CD14-positive monocyte (primary cell): ENCODE measurements at regions not wholly inside any gene's neighbourhood (a gene's known extent, or its start where the extent isn't known, plus 50 kb on each side); places are given as distances from the start of the nearest gene placed in this dataset.

Source experiments
- DNase-seq, 3 donors: peaks; one replicate each; pipeline ENCODE4 v3.0.0-alpha.2; 2011 to 2022
- H2AFZ ChIP-seq: 2 replicates; pipeline ENCODE4 v1.6.0; 2012; ENCODE audit warnings: mild to moderate bottlenecking, low read depth, low read length, inconsistent platforms; ENCODE audit not compliant: insufficient read depth, poor library complexity, severe bottlenecking
- H3K27ac ChIP-seq, 2 donors: 1 replicate in 1 of 2; 2 replicates in 1 of 2; pipeline ENCODE4 v1.5.1; 2012 to 2013; ENCODE audit warnings: low read length in 2 of 2, control low read depth in 1 of 2, inconsistent platforms in 1 of 2, low read depth in 1 of 2, mild to moderate bottlenecking in 1 of 2
- H3K27me3 ChIP-seq, 2 donors: one replicate each; pipeline versions ENCODE4 v1.6.0 to v1.6.1; 2011 to 2013; ENCODE audit warnings: low read length in 2 of 2; ENCODE audit not compliant: control insufficient read depth in 2 of 2, insufficient read depth in 2 of 2
- H3K36me3 ChIP-seq, 2 donors: replicated peaks in 1 of 2; 1 replicate in 1 of 2; 2 replicates in 1 of 2; pipeline versions ENCODE4 v1.5.1 to v1.6.1; 2012 to 2013; ENCODE audit warnings: low read length in 2 of 2, control low read depth in 1 of 2, inconsistent platforms in 1 of 2, mild to moderate bottlenecking in 1 of 2; ENCODE audit not compliant: insufficient read depth in 2 of 2, control insufficient read depth in 1 of 2
- H3K4me1 ChIP-seq, 2 donors: 1 replicate in 1 of 2; 2 replicates in 1 of 2; pipeline versions ENCODE4 v1.5.1 to v1.6.1; 2012 to 2013; ENCODE audit warnings: low read length in 2 of 2, control low read depth in 1 of 2, inconsistent platforms in 1 of 2, mild to moderate bottlenecking in 1 of 2, moderate library complexity in 1 of 2; ENCODE audit not compliant: insufficient read depth in 2 of 2, control insufficient read depth in 1 of 2
- H3K4me2 ChIP-seq: replicated peaks from 2 replicates; pipeline ENCODE3; 2012; ENCODE audit warnings: low read length, moderate library complexity, mild to moderate bottlenecking; ENCODE audit not compliant: poor library complexity, severe bottlenecking; ENCODE audit errors: extremely low read depth
- H3K4me3 ChIP-seq, 3 experiments: fragments of 200-600 bp in 1 of 3; sonication (generic) in 1 of 3; replicated peaks in 1 of 3; 1 replicate in 2 of 3; 2 replicates in 1 of 3; pipeline ENCODE4 v1.5.1; 2011 to 2013; ENCODE audit warnings: low read length in 3 of 3, mild to moderate bottlenecking in 3 of 3, control low read depth in 2 of 3, low read depth in 2 of 3, inconsistent platforms in 1 of 3, moderate library complexity in 1 of 3
- H3K79me2 ChIP-seq: 2 replicates; pipeline ENCODE4 v1.6.0; 2012; ENCODE audit warnings: mild to moderate bottlenecking, control low read depth, inconsistent platforms, low read length, moderate library complexity; ENCODE audit not compliant: insufficient read depth
- H3K9ac ChIP-seq: 2 replicates; pipeline ENCODE4 v1.6.0; 2017; ENCODE audit warnings: low read length, mild to moderate bottlenecking; ENCODE audit not compliant: insufficient read depth, poor library complexity, severe bottlenecking
- H3K9me3 ChIP-seq, 2 donors: replicated peaks in 1 of 2; 1 replicate in 1 of 2; 2 replicates in 1 of 2; pipeline versions ENCODE4 v1.5.1 to v1.6.1; 2012 to 2013; ENCODE audit warnings: low read length in 2 of 2, control low read depth in 1 of 2; ENCODE audit not compliant: control insufficient read depth in 1 of 2, insufficient read depth in 1 of 2
- H4K20me1 ChIP-seq: 2 replicates; pipeline ENCODE4 v1.6.0; 2012; ENCODE audit warnings: mild to moderate bottlenecking, low read length, control low read depth, moderate library complexity; ENCODE audit not compliant: insufficient read depth
- H3K27ac Mint-ChIP-seq, 7 donors: one replicate each; pipeline ENCODE4 v1.8.0; 2020; ENCODE audit warnings: mild to moderate bottlenecking in 7 of 7, mixed read lengths in 7 of 7, moderate library complexity in 6 of 7, inconsistent platforms in 2 of 7
- H3K27me3 Mint-ChIP-seq, 3 donors: one replicate each; pipeline ENCODE4 v1.8.0; 2021 to 2022; ENCODE audit warnings: low read depth in 3 of 3, mild to moderate bottlenecking in 3 of 3, mixed read lengths in 3 of 3, moderate library complexity in 3 of 3, inconsistent platforms in 1 of 3
- H3K36me3 Mint-ChIP-seq, 2 donors: one replicate each; pipeline ENCODE4 v1.8.0; 2020; ENCODE audit warnings: mixed read lengths in 2 of 2, inconsistent platforms in 1 of 2, mild to moderate bottlenecking in 1 of 2
- H3K4me1 Mint-ChIP-seq: one replicate; pipeline ENCODE4 v1.8.0; 2020; ENCODE audit warnings: mild to moderate bottlenecking, mixed read lengths
- H3K4me3 Mint-ChIP-seq, 2 donors: one replicate each; pipeline ENCODE4 v1.8.0; 2020; ENCODE audit warnings: mild to moderate bottlenecking in 2 of 2, mixed read lengths in 2 of 2, moderate library complexity in 1 of 2
- H3K9me3 Mint-ChIP-seq, 7 donors: one replicate each; pipeline ENCODE4 v1.8.0; 2020 to 2022; ENCODE audit warnings: mixed read lengths in 7 of 7, mild to moderate bottlenecking in 6 of 7, moderate library complexity in 6 of 7, inconsistent platforms in 2 of 7
- CTCF ChIP-seq: fragments of 200-600 bp; IDR thresholded peaks from one replicate; pipeline ENCODE4 v1.8.0; 2022; ENCODE audit warnings: antibody characterized with exemption, mild to moderate bottlenecking
- WGBS: methylation state at CpG from one replicate; pipeline ENCODE4 v1.1.5; 2013; ENCODE audit warnings: missing lambda C conversion rate; ENCODE audit not compliant: insufficient coverage; 5-methylcytosine and 5-hydroxymethylcytosine counted together
- intact Hi-C, 2 donors: fragments of 100-400 bp; cut with micrococcal nuclease; formaldehyde crosslinking; loops; one replicate each; pipeline versions ENCODE4 v1.15.0 to v1.15.1; 2023

GRCh38 chr11:128338811-128339210 lies 248.5 kb downstream of the ETS1 start:
- Histone ChIP-seq H3K36me3 (no peaks in the 10 kb centered on the region), H2AFZ (no peak overlapping the region), H3K4me2 (no peak overlapping the region), H4K20me1 (no peaks in the 10 kb centered on the region), H3K79me2 (no peaks in the 10 kb centered on the region), H3K4me3 (no peak overlapping the region), H3K27ac (no peak overlapping the region), H3K4me1 (no peaks in the 10 kb centered on the region), H3K9ac (no peak overlapping the region), H3K27me3 (no peaks in the 10 kb centered on the region), H3K9me3 (no peaks in the 10 kb centered on the region)
- no peaks in the 10 kb centered on the region for H3K9me3 Mint-ChIP-seq
- WGBS, result 100% methylated on average over 2 of the region's 3 CpGs
- DNase-seq, result no peak
- no peak for TF ChIP-seq CTCF
- intact Hi-C loops, result no loop called here
- no peak overlapping the region for H3K4me3 Mint-ChIP-seq
- H3K27ac Mint-ChIP-seq, result no peak overlapping the region
- peaks cover 0 to 2% (median 2%) of the 10 kb centered on the region in 3 donors for H3K27me3 Mint-ChIP-seq
- H3K4me1 Mint-ChIP-seq, result peaks cover 10% of the 10 kb centered on the region
- H3K36me3 Mint-ChIP-seq, result no peaks in the 10 kb centered on the region

- Histone ChIP-seq H4K20me1 (no peaks in the 10 kb centered on the region), H2AFZ (no peak overlapping the region), H3K27me3 (no peaks in the 10 kb centered on the region), H3K4me2 (no peak overlapping the region), H3K36me3 (no peaks in the 10 kb centered on the region), H3K4me1 (no peaks in the 10 kb centered on the region), H3K9me3 (no peaks in the 10 kb centered on the region), H3K27ac (no peak overlapping the region), H3K9ac (no peak overlapping the region), H3K79me2 (no peaks in the 10 kb centered on the region), H3K4me3 (no peak overlapping the region)
- no peaks in the 10 kb centered on the region for H3K36me3 Mint-ChIP-seq
- TF ChIP-seq CTCF, result no peak
- no peak for DNase-seq
- H3K4me3 Mint-ChIP-seq, result no peak overlapping the region
- peaks cover 0 to 2% (median 2%) of the 10 kb centered on the region in 3 donors for H3K27me3 Mint-ChIP-seq
- intact Hi-C loops, result no loop called here
- no peak overlapping the region for H3K27ac Mint-ChIP-seq
- no peaks in the 10 kb centered on the region for H3K9me3 Mint-ChIP-seq
- 89% methylated on average over 6 of the region's 6 CpGs for WGBS
- peaks cover under 1% of the 10 kb centered on the region for H3K4me1 Mint-ChIP-seq
Measured at GRCh38 chr11:128336203-128336602, 251.2 kb downstream of the ETS1 start.
